Ectodermal cell (in vitro differentiated cells): ENCODE measurements at regions not wholly inside any gene's neighbourhood (a gene's known extent, or its start where the extent isn't known, plus 50 kb on each side); places are given as distances from the start of the nearest gene placed in this dataset.

Experiments used
- H3K27ac ChIP-seq: 2 replicates; pipeline ENCODE4 v1.7.0; 2013; ENCODE audit warnings: mild to moderate bottlenecking, low read depth, low read length; ENCODE audit not compliant: insufficient read depth, poor library complexity, severe bottlenecking
- H3K27me3 ChIP-seq: 2 replicates; pipeline ENCODE4 v1.7.0; 2013; ENCODE audit warnings: mild to moderate bottlenecking, low read length; ENCODE audit not compliant: insufficient read depth, control insufficient read depth, poor library complexity, severe bottlenecking
- H3K36me3 ChIP-seq: one replicate; pipeline ENCODE4 v1.7.0; 2013; ENCODE audit warnings: low read length; ENCODE audit not compliant: control insufficient read depth, insufficient read depth
- H3K4me1 ChIP-seq: one replicate; pipeline ENCODE4 v1.7.0; 2013; ENCODE audit warnings: low read length; ENCODE audit not compliant: control insufficient read depth, insufficient read depth
- H3K4me3 ChIP-seq: 2 replicates; pipeline ENCODE4 v1.7.0; 2013; ENCODE audit warnings: low read depth, low read length, control low read depth; ENCODE audit not compliant: insufficient read depth
- H3K9me3 ChIP-seq: 2 replicates; pipeline ENCODE4 v1.7.0; 2013; ENCODE audit warnings: mild to moderate bottlenecking, low read length, moderate library complexity; ENCODE audit not compliant: control insufficient read depth
- WGBS, 2 experiments: methylation state at CpG; one replicate each; pipeline ENCODE4 v1.1.7; 2013; ENCODE audit warnings: missing lambda C conversion rate in 2 of 2; 5-methylcytosine and 5-hydroxymethylcytosine counted together

DNA sequence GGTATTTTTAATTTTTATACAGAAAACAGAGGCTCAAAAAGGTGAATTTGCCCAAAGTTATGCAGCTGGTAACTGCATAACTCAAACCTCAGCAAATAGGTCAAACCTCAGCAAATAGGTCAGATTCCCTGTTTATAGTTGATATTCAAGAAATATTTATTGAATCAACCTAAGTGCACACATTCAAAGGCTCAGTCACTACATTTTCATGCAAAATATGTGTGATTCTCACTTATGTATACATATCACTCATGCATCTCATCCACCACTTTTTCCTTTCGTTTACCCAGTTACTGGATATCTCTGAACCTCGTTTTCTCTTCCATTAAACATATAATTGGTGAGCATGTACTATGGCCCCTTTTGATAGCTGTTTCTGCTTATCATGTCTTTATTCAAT, 158.3 kb upstream of the C1orf21 start:
- H3K4me3 ChIP-seq, result no peak overlapping the region
- no peak overlapping the region for H3K27ac ChIP-seq
- H3K27me3 ChIP-seq, result peaks cover 14% of the 10 kb centered on the region
- H3K4me1 ChIP-seq, result no peaks in the 10 kb centered on the region
- H3K9me3 ChIP-seq, result no peaks in the 10 kb centered on the region
- no peaks in the 10 kb centered on the region for H3K36me3 ChIP-seq
- 88 to 92% methylated on average over 2 of the region's 2 CpGs for WGBS, 2 experiments

DNA sequence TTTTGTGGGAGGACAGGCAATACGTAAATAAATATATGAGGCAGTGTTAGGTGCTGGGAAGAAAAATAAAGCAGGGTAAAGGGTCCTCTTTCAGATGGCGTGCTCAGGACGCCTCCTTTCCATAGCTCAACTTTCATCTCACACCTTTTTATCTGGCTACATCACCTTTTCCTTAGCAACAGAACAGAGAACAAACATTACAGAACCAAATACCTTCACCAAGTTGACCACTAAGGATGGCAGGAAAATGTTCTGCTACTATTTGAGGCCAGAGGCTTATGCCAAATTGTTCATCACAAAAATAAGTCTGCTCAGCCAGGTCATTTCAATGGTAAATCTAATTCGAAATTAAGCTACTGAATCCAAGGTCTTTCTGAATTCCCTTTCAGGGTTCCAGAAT, 149.2 kb upstream of the C1orf21 start:
- Histone ChIP-seq H3K36me3 (no peaks in the 10 kb centered on the region), H3K4me3 (no peak overlapping the region), H3K27ac (no peak overlapping the region), H3K4me1 (peaks cover under 1% of the 10 kb centered on the region), H3K27me3 (peaks cover 20% of the 10 kb centered on the region), H3K9me3 (no peaks in the 10 kb centered on the region)
- 84 to 87% methylated on average over 4 of the region's 4 CpGs for WGBS, 2 experiments

DNA sequence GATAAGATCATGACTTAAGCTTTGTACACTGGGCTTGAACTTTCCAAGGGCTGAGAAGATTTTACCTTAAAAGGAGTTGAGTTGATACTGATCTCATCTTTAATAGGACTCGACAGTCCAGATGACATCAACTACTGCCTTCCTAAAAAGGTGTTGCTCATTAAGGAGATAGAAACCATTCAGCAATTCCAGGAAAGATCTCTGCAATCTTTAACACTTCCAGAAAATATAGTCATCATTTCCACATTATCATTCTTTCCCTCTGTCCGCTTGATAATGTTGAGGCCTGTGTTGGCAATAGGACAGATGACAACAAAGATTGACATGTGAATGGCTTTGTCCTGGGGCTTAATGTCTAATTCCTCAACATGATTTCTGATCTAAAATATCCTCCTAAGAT, 145.4 kb upstream of the C1orf21 start:
- no peak overlapping the region for H3K4me3 ChIP-seq
- no peaks in the 10 kb centered on the region for H3K36me3 ChIP-seq
- peaks cover 23% of the 10 kb centered on the region for H3K27me3 ChIP-seq
- no peak overlapping the region for H3K27ac ChIP-seq
- H3K4me1 ChIP-seq, result peaks cover 5% of the 10 kb centered on the region
- no peaks in the 10 kb centered on the region for H3K9me3 ChIP-seq
- WGBS, 2 experiments, result 92 to 94% methylated on average over 2 of the region's 2 CpGs

DNA sequence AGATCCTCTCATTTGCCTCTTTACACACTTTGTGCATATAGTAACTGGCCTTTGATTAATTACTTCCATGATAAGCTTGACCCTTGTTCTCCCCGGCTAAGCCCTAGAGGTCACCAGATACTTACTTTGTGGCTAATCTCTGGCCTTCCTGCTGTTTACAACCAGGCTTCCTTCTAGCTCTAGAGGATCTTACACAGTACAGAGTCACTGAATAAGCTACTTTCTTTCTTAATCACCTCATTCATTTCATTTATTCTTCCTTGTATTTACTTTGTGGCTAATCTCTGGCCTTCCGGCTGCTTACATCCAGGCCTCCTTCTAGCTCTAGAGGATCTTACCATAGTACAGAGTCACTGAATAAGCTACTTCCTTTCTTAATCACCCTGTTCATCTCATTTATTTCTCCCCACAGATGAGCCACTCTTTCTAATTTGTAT, 144.3 kb upstream of the C1orf21 start:
- no peaks in the 10 kb centered on the region for H3K9me3 ChIP-seq
- H3K4me1 ChIP-seq, result peaks cover 5% of the 10 kb centered on the region
- H3K36me3 ChIP-seq, result no peaks in the 10 kb centered on the region
- WGBS, 2 experiments, result 51 to 63% methylated on average over 2 of the region's 2 CpGs
- H3K4me3 ChIP-seq, result no peak overlapping the region
- no peak overlapping the region for H3K27ac ChIP-seq
- peaks cover 23% of the 10 kb centered on the region for H3K27me3 ChIP-seq

DNA sequence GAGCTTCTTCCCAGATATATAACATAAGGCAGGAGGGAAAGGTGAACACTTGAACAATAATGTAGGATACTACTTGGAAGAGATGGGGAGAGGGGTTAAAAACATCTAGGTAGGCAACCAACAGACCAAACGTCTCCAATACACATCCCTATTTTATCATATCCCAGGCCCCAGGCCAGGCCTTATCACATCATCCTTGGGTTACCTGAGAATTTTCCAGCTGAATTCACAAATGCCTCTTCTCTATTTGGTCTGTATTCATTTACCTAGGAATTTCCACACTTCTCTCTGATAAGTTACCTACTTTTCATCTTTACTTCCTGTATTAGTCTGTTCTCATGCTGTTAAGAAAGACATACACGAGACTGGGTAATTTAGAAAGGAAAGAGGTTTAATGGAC, 141.9 kb upstream of the C1orf21 start:
- H3K9me3 ChIP-seq, result no peaks in the 10 kb centered on the region
- no peak overlapping the region for H3K4me3 ChIP-seq
- peaks cover 5% of the 10 kb centered on the region for H3K4me1 ChIP-seq
- H3K27me3 ChIP-seq, result peaks cover 18% of the 10 kb centered on the region
- no peak overlapping the region for H3K27ac ChIP-seq
- no peaks in the 10 kb centered on the region for H3K36me3 ChIP-seq
- WGBS, 2 experiments, result 91 to 94% methylated on average over 2 of the region's 2 CpGs

DNA sequence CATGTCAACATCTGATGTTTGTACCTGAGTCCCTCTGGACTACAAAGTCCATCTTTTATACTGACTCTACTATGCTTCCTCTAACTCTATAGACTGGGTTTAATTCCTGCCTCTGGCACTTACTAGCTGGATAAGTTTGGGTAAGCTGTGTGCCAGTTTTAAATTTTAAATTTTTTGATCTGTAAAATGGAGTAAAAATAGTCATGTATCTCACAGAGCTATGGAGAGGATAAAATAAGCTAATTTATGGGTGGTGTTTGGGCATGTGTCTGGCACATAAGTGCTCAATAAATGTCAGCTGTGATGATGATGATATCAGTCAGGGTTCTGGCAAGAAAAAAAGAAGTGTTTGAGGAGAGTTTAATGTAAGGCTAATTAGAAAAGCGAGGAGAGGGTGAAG, 139.2 kb upstream of the C1orf21 start:
- H3K9me3 ChIP-seq, result no peaks in the 10 kb centered on the region
- peaks cover 3% of the 10 kb centered on the region for H3K4me1 ChIP-seq
- no peaks in the 10 kb centered on the region for H3K36me3 ChIP-seq
- 88 to 96% methylated on average over 1 of the region's 1 CpG for WGBS, 2 experiments
- H3K27me3 ChIP-seq, result peaks cover 3% of the 10 kb centered on the region
- H3K4me3 ChIP-seq, result no peak overlapping the region
- no peak overlapping the region for H3K27ac ChIP-seq

DNA sequence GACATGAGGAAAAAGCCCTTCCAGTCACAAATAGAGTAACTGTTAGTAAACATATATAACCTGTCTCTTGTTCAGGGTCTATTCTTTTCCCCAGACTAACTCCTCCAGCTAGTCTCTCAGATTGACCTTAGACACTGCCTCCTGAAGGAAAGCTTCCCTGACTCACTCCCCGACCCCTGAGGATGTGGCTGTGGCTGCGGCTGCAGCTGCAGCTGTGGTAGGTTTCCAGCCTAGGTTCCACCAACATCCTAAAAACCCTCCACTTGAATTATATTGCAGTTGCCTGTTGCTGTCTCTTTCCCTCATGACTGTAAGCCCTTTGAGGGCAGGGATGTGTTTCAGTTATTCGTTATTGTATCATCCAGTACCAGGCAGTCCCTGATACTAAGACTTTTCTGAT, 132.9 kb upstream of the C1orf21 start:
- H3K9me3 ChIP-seq, result no peaks in the 10 kb centered on the region
- H3K4me3 ChIP-seq, result no peak overlapping the region
- 90 to 93% methylated on average over 3 of the region's 3 CpGs for WGBS, 2 experiments
- no peak overlapping the region for H3K27ac ChIP-seq
- H3K4me1 ChIP-seq, result no peaks in the 10 kb centered on the region
- no peaks in the 10 kb centered on the region for H3K27me3 ChIP-seq
- H3K36me3 ChIP-seq, result no peaks in the 10 kb centered on the region

DNA sequence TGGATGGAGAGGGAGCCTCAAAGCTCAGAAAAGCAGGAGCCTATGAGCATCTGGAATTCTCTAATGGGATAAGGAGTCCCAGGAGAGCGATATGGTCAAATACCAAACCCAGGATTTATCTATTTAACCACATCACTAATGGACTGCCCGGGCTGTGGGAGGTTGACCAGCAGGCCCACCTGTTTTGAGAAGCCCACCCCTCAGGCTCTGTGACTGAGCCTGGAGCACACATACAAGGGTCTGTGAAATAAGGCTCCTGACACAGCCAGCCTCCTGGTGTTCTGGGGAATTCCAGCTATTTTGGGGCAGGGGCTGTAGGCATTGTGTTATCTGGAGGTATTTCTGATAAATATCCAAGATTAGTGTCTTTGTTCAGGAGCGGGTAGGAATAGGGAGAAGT, 132.0 kb upstream of the C1orf21 start:
- no peak overlapping the region for H3K27ac ChIP-seq
- no peaks in the 10 kb centered on the region for H3K4me1 ChIP-seq
- no peak overlapping the region for H3K4me3 ChIP-seq
- H3K27me3 ChIP-seq, result no peaks in the 10 kb centered on the region
- H3K36me3 ChIP-seq, result no peaks in the 10 kb centered on the region
- H3K9me3 ChIP-seq, result no peaks in the 10 kb centered on the region
- WGBS, 2 experiments, result 78 to 83% methylated on average over 3 of the region's 3 CpGs

DNA sequence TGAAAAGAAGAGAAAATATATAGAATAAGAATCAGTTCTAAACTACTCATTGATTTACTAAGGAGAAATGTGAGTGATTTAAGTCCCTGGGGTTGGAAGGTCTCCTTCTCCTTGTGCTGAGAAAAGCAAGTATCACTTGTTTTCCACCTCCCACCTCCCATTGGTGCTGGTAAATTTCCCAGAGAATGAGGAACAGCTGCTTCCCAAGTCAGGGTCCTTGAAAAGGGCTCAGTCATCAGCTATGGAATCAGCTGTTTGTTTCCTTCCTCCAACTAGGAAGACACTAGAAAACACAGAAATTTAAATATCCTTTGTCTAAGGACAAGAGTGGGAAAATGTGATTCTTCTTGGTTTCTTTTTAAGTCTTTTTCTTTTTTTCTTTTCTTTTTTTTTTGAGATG, 131.3 kb upstream of the C1orf21 start:
- Histone ChIP-seq H3K36me3 (no peaks in the 10 kb centered on the region), H3K4me3 (no peak overlapping the region), H3K27ac (no peak overlapping the region), H3K9me3 (no peaks in the 10 kb centered on the region), H3K4me1 (no peaks in the 10 kb centered on the region), H3K27me3 (no peaks in the 10 kb centered on the region)

DNA sequence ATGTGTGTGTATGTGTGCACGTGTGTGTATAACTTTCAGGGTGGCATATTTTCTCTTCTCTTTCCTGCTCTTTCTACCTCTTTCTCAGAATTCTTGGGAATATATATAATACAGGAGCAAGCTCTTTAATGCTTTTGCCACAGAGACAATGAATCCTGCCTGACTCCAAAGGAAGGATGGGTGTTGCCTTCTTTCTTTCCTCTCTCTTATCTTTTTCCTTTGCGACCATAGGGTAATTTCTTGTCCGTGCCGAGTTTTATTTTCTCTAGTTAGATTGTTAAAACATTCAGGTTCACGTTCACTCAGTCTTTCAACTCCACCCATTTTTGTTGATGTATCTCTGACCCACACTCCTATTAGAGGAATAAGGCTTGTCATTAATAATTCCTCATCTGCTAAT, 129.0 kb upstream of the C1orf21 start:
- no peaks in the 10 kb centered on the region for H3K36me3 ChIP-seq

DNA sequence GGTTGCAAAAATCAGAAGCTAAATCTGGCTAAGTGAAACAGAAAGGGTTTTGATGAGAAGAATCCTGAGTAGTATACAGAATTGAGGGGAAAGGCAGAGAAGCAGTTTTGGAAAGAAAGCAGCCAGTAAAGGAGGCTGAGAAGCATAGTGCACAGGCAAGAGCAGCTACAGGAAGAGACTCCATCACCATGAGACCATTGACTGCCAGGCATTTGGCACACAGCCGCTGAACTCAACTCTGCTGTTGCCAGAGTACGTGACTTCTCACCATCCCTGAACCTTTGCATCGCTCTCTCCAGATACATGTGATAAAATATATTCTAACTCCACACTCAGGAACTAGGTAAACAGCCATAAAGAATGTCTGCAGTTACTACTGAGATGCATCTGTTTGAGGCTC, 128.3 kb upstream of the C1orf21 start:
- Histone ChIP-seq H3K27me3 (no peaks in the 10 kb centered on the region), H3K9me3 (no peaks in the 10 kb centered on the region), H3K4me1 (no peaks in the 10 kb centered on the region), H3K27ac (no peak overlapping the region), H3K36me3 (no peaks in the 10 kb centered on the region), H3K4me3 (no peak overlapping the region)
- 93 to 97% methylated on average over 3 of the region's 3 CpGs for WGBS, 2 experiments

More for the DNA sequence above, 129.0 kb upstream of the C1orf21 start:
- Histone ChIP-seq H3K27ac (no peak overlapping the region), H3K4me1 (no peaks in the 10 kb centered on the region), H3K27me3 (no peaks in the 10 kb centered on the region), H3K4me3 (no peak overlapping the region), H3K9me3 (no peaks in the 10 kb centered on the region)
- WGBS, 2 experiments, result 93 to 100% methylated on average over 4 of the region's 5 CpGs
